NCI-H446 treated with DMSO at 0.1 percent for 48 hours (cell line): ENCODE measurements at regions not wholly inside any gene's neighbourhood (a gene's known extent, or its start where the extent isn't known, plus 50 kb on each side); places are given as distances from the start of the nearest gene placed in this dataset.

Experiments
- DNase-seq: peaks from one replicate; lab custom pipeline; 2025; lab: John Stamatoyannopoulos, UW

- no peak for DNase-seq
Measured at GRCh38 chr20:48275286-48276020, 490.2 kb upstream of the SULF2 start.

GRCh38 chr20:48273843-48274242 is 488.6 kb upstream of the SULF2 start:
- DNase-seq: no peak

- DNase-seq: no peak
Measured at GRCh38 chr20:48270885-48271284, 485.6 kb upstream of the SULF2 start.

- no peak for DNase-seq
Measured at GRCh38 chr20:48267860-48268633, 482.8 kb upstream of the SULF2 start.

GRCh38 chr20:48266571-48266970 is 481.3 kb upstream of the SULF2 start:
- no peak for DNase-seq

GRCh38 chr20:48265791-48266190 is 480.5 kb upstream of the SULF2 start:
- no peak for DNase-seq

GRCh38 chr20:48262955-48263354 is 477.7 kb upstream of the SULF2 start:
- no peak for DNase-seq

GRCh38 chr20:48262466-48262865 is 477.2 kb upstream of the SULF2 start:
- DNase-seq: no peak

GRCh38 chr20:48261398-48261910 is 476.2 kb upstream of the SULF2 start:
- no peak for DNase-seq

GRCh38 chr20:48260129-48260756 is 475.0 kb upstream of the SULF2 start:
- peak; percentile 14 for DNase-seq

- DNase-seq: no peak
Measured at GRCh38 chr20:48259456-48259855, 474.2 kb upstream of the SULF2 start.

GRCh38 chr20:48257833-48258232 is 472.6 kb upstream of the SULF2 start:
- DNase-seq: no peak

- DNase-seq: no peak
Measured at GRCh38 chr20:48247961-48248360, 462.7 kb upstream of the SULF2 start.

GRCh38 chr20:48246061-48246790 is 460.9 kb upstream of the SULF2 start:
- DNase-seq: peak; percentile 76

GRCh38 chr20:48242623-48243022 is 457.3 kb upstream of the SULF2 start:
- no peak for DNase-seq

GRCh38 chr20:48241482-48241881 is 456.2 kb upstream of the SULF2 start:
- DNase-seq: no peak

GRCh38 chr20:48238781-48239180 is 453.5 kb upstream of the SULF2 start:
- no peak for DNase-seq

GRCh38 chr20:48238326-48238725 is 453.0 kb upstream of the SULF2 start:
- DNase-seq: no peak

GRCh38 chr20:48236000-48236970 is 451.0 kb upstream of the SULF2 start:
- DNase-seq: no peak

GRCh38 chr20:48234951-48235350 is 449.7 kb upstream of the SULF2 start:
- DNase-seq: no peak
